ENCODE measurements at regions not wholly inside any gene's neighbourhood (a gene's known extent, or its start where the extent isn't known, plus 50 kb on each side); places are given as distances from the start of the nearest gene placed in this dataset.

- TF ChIP-seq POLR2AphosphoS5 (IDR thresholded peaks at IDR 0.05), result no peak
- TF ChIP-seq EP300 (IDR thresholded peaks at IDR 0.05), result no peak
These were observed 728.8 kb downstream of the TENT5A start for GRCh38 chr6:81023709-81024108.

Data from stomach (tissue), 4 donors.